Pancreas (tissue), 10 donors: ENCODE measurements at regions not wholly inside any gene's neighbourhood (a gene's known extent, or its start where the extent isn't known, plus 50 kb on each side); places are given as distances from the start of the nearest gene placed in this dataset.
A peak's percentile ranks its signal among the peaks of the same experiment; 100 is the strongest.

ENCODE experiments used
- ATAC-seq, 4 donors: fragments of 200-7000 bp; cut with Tn5 transposase; one replicate each; pipeline versions ENCODE4 v1.8.0 to v1.9.1; 2020; ENCODE audit warnings: mild to moderate bottlenecking in 4 of 4, moderate library complexity in 4 of 4
- DNase-seq, 6 donors: peaks; one replicate each; pipeline ENCODE4 v3.0.0-alpha.2; 2020
- FAIRE-seq: peaks from 2 replicates; lab custom pipeline; 2012; peaks lifted over from hg19 to GRCh38; lab: Jason Lieb, UNC
- H3K27ac ChIP-seq, 4 donors: fragments of 200-600 bp; sonication (generic); 1 replicate in 3 of 4; 2 replicates in 1 of 4; pipeline versions ENCODE4 v1.5.0 to v1.8.0; 2020
- H3K27me3 ChIP-seq, 4 donors: fragments of 200-600 bp; one replicate each; pipeline ENCODE4 v1.8.0; 2021
- H3K36me3 ChIP-seq, 3 donors: fragments of 200-600 bp; sonication (generic) in 1 of 3; one replicate each; pipeline versions ENCODE4 v1.5.0 to v1.8.0; 2020 to 2021
- H3K4me1 ChIP-seq, 3 donors: fragments of 200-600 bp; one replicate each; pipeline ENCODE4 v1.8.0; 2021
- H3K4me3 ChIP-seq, 4 donors: fragments of 200-600 bp; sonication (generic) in 2 of 4; one replicate each; pipeline versions ENCODE4 v1.5.0 to v1.8.0; 2020 to 2021
- H3K9me3 ChIP-seq, 4 donors: fragments of 200-600 bp; one replicate each; pipeline ENCODE4 v1.8.0; 2021
- CTCF ChIP-seq, 4 donors: fragments of 200-600 bp; sonication (generic) in 3 of 4; IDR thresholded peaks; one replicate each; pipeline versions ENCODE4 v1.5.0 to v1.8.0; 2021; ENCODE audit warnings: antibody characterized with exemption in 4 of 4
- WGBS, 2 donors: extraction: QIAGEN DNeasy Blood & Tissue Kit; methylation state at CpG; one replicate each; pipeline ENCODE4 v1.1.7; 2013; 5-methylcytosine and 5-hydroxymethylcytosine counted together
- intact Hi-C, 3 donors: fragments of 100-400 bp; cut with DNase I; formaldehyde crosslinking; loops; one replicate each; pipeline versions ENCODE4 v1.11.1 to v1.14.2; 2022
- donor health status: healthy with polysubstance abuse.
- donor health status: DM: no; HTN: no; CAD: no; lungs with moderate emphysema.
- donor health status: DM: no; HTN: no; CAD: no.
- donor health status: control.
- donor health status: control.
- donor health status: Bipolar disorder and iron deficiency.
- donor health status: DM: yes; HTN: yes; CAD: no.
- donor health status: DM: no; HTN: no; CAD: no.
- donor health status: DM: no; HTN: no; CAD: no.
- donor health status: DM: yes; HTN: yes; CAD: no.

GRCh38 chr16:51436742-51437141 is 285.7 kb upstream of the SALL1 start:
- no peak for ATAC-seq
- intact Hi-C loops = no loop called here
- Histone ChIP-seq H3K9me3 (no peaks in the 10 kb centered on the region), H3K36me3 (no peaks in the 10 kb centered on the region), H3K4me1 (no peaks in the 10 kb centered on the region), H3K27ac (no peak overlapping the region), H3K4me3 (no peak overlapping the region), H3K27me3 (no peaks in the 10 kb centered on the region)
- no peak for TF ChIP-seq CTCF (IDR thresholded peaks at IDR 0.05)
- WGBS, 2 donors = 88 to 92% methylated on average over 1 of the region's 1 CpG
- FAIRE-seq = no peak
- DNase-seq = no peak

DNA sequence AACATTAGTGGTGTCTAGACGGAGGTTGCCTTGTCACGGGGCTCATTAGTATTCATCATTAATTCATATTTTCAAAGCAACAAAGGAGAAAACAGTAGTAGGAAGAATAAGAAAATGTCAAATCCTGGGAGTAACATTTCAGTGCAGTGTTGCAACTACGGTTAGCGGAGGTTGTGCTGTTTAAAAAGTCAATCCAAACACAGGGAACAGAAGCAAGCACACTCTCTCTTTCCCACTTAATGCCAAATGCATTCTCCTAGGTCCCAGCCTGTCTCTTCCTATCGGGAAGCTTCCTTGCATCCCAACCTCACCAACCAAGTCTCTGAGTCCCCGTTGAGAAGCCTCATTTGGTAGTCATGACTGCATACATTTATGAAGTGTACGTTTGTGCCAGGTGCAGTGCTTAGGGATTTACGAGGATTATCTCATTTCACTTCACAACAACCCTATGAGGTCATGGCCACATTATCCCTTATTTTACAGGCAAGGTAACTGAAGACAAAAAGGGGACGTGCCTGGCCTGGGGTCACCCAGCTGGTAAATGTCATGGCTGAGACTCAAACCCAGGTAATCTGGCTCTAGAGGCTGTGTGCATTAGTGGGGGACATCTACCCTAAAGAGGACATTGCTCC is 283.6 kb upstream of the SALL1 start:
- 55 to 58% methylated on average over 9 of the region's 9 CpGs for WGBS, 2 donors
- H3K36me3 ChIP-seq = no peaks in the 10 kb centered on the region
- TF ChIP-seq CTCF (IDR thresholded peaks at IDR 0.05) = no peak
- no peaks in the 10 kb centered on the region for H3K27me3 ChIP-seq
- no peak for DNase-seq
- H3K4me1 ChIP-seq = no peaks in the 10 kb centered on the region
- FAIRE-seq = no peak
- H3K27ac ChIP-seq = no peak overlapping the region
- H3K9me3 ChIP-seq = no peaks in the 10 kb centered on the region
- no peak for ATAC-seq
- H3K4me3 ChIP-seq = no peak overlapping the region
- intact Hi-C loops = no loop called here

DNA sequence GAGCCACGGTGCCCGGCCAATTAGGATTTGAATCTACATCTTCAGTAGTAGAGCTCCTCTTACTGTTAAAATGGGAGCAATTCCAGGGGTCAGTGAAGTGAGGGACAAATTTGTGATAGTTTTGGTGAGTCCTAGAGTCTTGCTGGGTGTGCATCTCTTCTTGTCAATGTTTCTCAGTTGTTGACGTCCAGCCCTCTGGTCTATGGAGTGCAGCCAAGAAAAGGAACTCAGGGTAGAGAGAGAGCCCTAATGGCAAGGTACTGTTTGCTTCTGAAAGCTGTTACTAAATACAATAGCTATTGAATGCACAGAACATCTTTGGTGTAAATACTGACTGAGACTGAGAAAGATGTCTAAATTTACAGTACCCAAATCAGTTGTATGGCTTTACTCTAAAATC is 282.5 kb upstream of the SALL1 start:
- ATAC-seq = no peak

DNA sequence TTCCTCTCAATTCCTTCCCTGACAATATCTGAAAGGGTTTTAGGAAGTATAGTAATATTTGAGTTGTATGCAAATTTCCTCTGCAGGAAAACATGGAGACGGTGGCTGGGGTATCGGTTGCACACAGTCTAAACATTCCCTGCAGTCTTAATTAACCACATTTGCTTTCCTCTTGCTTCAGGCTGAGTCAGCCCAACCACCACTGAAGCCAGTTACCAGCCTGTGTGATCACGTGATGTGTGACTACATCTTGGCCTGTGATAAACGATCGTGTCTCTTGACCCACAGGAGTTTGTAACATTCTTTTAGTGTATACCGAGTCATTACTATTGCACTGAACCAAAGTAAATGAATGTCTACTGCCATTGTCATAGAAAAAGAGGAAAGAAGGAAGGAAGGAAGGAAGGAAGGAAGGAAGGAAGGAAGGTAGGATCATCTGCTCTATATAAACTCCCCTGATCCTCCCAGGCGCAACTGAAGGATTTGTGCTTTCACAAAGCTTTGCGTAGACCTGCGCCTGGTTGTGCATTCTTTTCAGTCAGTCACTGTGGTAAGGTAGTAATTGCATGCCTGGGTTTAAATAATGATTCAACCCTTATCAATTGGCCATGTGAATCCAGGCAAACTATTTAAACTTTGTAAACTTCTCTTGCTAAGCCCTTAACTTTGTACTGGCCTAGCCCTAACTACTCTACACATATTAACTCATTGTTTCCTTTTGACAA is 280.6 kb upstream of the SALL1 start:
- FAIRE-seq (no peak), ATAC-seq (peak; percentile 89 to 92 (median 89)), DNase-seq (peak in 4 of 6 donors; percentile 34 to 62 (median 38))
- intact Hi-C loops = no loop called here
- no peaks in the 10 kb centered on the region for H3K27me3 ChIP-seq
- no peak for TF ChIP-seq CTCF (IDR thresholded peaks at IDR 0.05)
- H3K4me1 ChIP-seq = no peaks in the 10 kb centered on the region
- H3K27ac ChIP-seq = no peak overlapping the region
- no peak overlapping the region for H3K4me3 ChIP-seq
- 23 to 28% methylated on average over 9 of the region's 9 CpGs for WGBS, 2 donors
- H3K9me3 ChIP-seq = no peaks in the 10 kb centered on the region
- H3K36me3 ChIP-seq = no peaks in the 10 kb centered on the region

More for the DNA sequence above, 282.5 kb upstream of the SALL1 start:
- H3K27ac ChIP-seq = no peak overlapping the region
- intact Hi-C loops = no loop called here
- FAIRE-seq (no peak), DNase-seq (no peak)
- 31 to 42% methylated on average over 3 of the region's 3 CpGs for WGBS, 2 donors
- no peaks in the 10 kb centered on the region for H3K9me3 ChIP-seq
- no peaks in the 10 kb centered on the region for H3K27me3 ChIP-seq
- H3K4me1 ChIP-seq = no peaks in the 10 kb centered on the region
- no peak for TF ChIP-seq CTCF (IDR thresholded peaks at IDR 0.05)
- no peaks in the 10 kb centered on the region for H3K36me3 ChIP-seq
- H3K4me3 ChIP-seq = no peak overlapping the region
